Progenitor cell of endocrine pancreas (in vitro differentiated cells): ENCODE measurements at regions not wholly inside any gene's neighbourhood (a gene's known extent, or its start where the extent isn't known, plus 50 kb on each side); places are given as distances from the start of the nearest gene placed in this dataset.

Experiments used
- DNase-seq: peaks from one replicate; pipeline ENCODE4 v3.0.0; 2021; ENCODE audit warnings: low spot score; ENCODE audit not compliant: unreplicated experiment
- H3K27ac Mint-ChIP-seq: 2 replicates; pipeline ENCODE4 v1.8.0; 2021; ENCODE audit warnings: mild to moderate bottlenecking, moderate library complexity, mixed read lengths
- H3K27me3 Mint-ChIP-seq: 2 replicates; pipeline ENCODE4 v1.8.0; 2021; ENCODE audit warnings: mixed read lengths
- H3K36me3 Mint-ChIP-seq: 2 replicates; pipeline ENCODE4 v1.8.0; 2022; ENCODE audit warnings: mixed read lengths; ENCODE audit not compliant: insufficient read depth
- H3K4me1 Mint-ChIP-seq: 2 replicates; pipeline ENCODE4 v1.8.0; 2021; ENCODE audit warnings: low read depth, mixed read lengths
- H3K4me3 Mint-ChIP-seq: 2 replicates; pipeline ENCODE4 v1.8.0; 2021; ENCODE audit warnings: low read depth, mild to moderate bottlenecking, moderate library complexity, mixed read lengths
- H3K9me3 Mint-ChIP-seq: 2 replicates; pipeline ENCODE4 v1.8.0; 2021; ENCODE audit warnings: low read depth, mixed read lengths
- CTCF ChIP-seq: fragments of 200-600 bp; sonication (generic); IDR thresholded peaks from one replicate; pipeline ENCODE4 v1.5.0; 2021; ENCODE audit warnings: antibody characterized with exemption, mild to moderate bottlenecking; ENCODE audit not compliant: unreplicated experiment

GRCh38 chr2:8551622-8552074, 130.2 kb upstream of the ID2 start:
- Mint-ChIP-seq H3K27me3 (peaks cover 9% of the 10 kb centered on the region), H3K4me1 (peaks cover 3% of the 10 kb centered on the region), H3K9me3 (peaks cover 4% of the 10 kb centered on the region), H3K4me3 (no peak overlapping the region), H3K36me3 (no peaks in the 10 kb centered on the region), H3K27ac (no peak overlapping the region)
- TF ChIP-seq CTCF: no peak
- DNase-seq: no peak

- Mint-ChIP-seq H3K36me3 (no peaks in the 10 kb centered on the region), H3K4me3 (no peak overlapping the region), H3K27ac (no peak overlapping the region), H3K9me3 (peaks cover 4% of the 10 kb centered on the region), H3K27me3 (peaks cover 5% of the 10 kb centered on the region), H3K4me1 (peaks cover 3% of the 10 kb centered on the region)
- DNase-seq: no peak
- TF ChIP-seq CTCF: no peak
Measured at GRCh38 chr2:8552293-8552801, 129.5 kb upstream of the ID2 start.

- no peak overlapping the region for H3K27ac Mint-ChIP-seq
- TF ChIP-seq CTCF: no peak
- peaks cover 9% of the 10 kb centered on the region for H3K9me3 Mint-ChIP-seq
- no peak overlapping the region for H3K4me3 Mint-ChIP-seq
- no peak for DNase-seq
- H3K27me3 Mint-ChIP-seq: peaks cover 5% of the 10 kb centered on the region
- H3K36me3 Mint-ChIP-seq: peaks cover 2% of the 10 kb centered on the region
- peaks cover 3% of the 10 kb centered on the region for H3K4me1 Mint-ChIP-seq
Measured at GRCh38 chr2:8553643-8554042, 128.2 kb upstream of the ID2 start.

GRCh38 chr2:8554296-8554806, 127.5 kb upstream of the ID2 start:
- TF ChIP-seq CTCF: no peak
- Mint-ChIP-seq H3K9me3 (peaks cover 16% of the 10 kb centered on the region), H3K27ac (no peak overlapping the region), H3K4me3 (no peak overlapping the region), H3K27me3 (peaks cover 3% of the 10 kb centered on the region), H3K4me1 (peaks cover 1% of the 10 kb centered on the region), H3K36me3 (peaks cover 2% of the 10 kb centered on the region)
- DNase-seq: no peak

GRCh38 chr2:8555543-8555942, 126.3 kb upstream of the ID2 start:
- Mint-ChIP-seq H3K27ac (no peak overlapping the region), H3K4me3 (no peak overlapping the region), H3K4me1 (peaks cover 1% of the 10 kb centered on the region), H3K27me3 (peaks cover 3% of the 10 kb centered on the region), H3K9me3 (peaks cover 22% of the 10 kb centered on the region), H3K36me3 (peaks cover 3% of the 10 kb centered on the region)
- DNase-seq: no peak
- TF ChIP-seq CTCF: no peak
